Endothelial cell of umbilical vein (primary cell): ENCODE measurements at regions not wholly inside any gene's neighbourhood (a gene's known extent, or its start where the extent isn't known, plus 50 kb on each side); places are given as distances from the start of the nearest gene placed in this dataset.

Source experiments
- BruUV-seq: library from RNA; stranded (reverse); fragments of 400-500 nt; replicated peaks from 2 replicates; lab custom pipeline; 2021; lab: Mats Ljungman, UMichigan
- CTCF ChIA-PET: fragments of 300-600, 350-600 bp; sonication (Branson Sonifier 250); formaldehyde crosslinking; loops from one replicate; lab custom pipeline; 2021; ENCODE audit warnings: antibody characterized with exemption, inconsistent platforms; lab: Charles Lee
- POLR2A ChIA-PET: fragments of 300-600, 350-600 bp; sonication (Branson Sonifier 250); formaldehyde crosslinking; loops from one replicate; lab custom pipeline; 2021; ENCODE audit warnings: antibody characterized with exemption, inconsistent platforms; lab: Charles Lee
- DNase-seq: peaks from one replicate; pipeline ENCODE4 v3.0.0-alpha.2; 2011; ENCODE audit warnings: low read depth, low spot score
- FAIRE-seq: peaks from 2 replicates; lab custom pipeline; 2011; peaks lifted over from hg19 to GRCh38; lab: Jason Lieb, UNC
- H2AFZ ChIP-seq: 2 replicates; pipeline ENCODE4 v1.6.0; 2012; ENCODE audit warnings: low read depth, low read length, control low read depth, inconsistent platforms
- H3K27ac ChIP-seq: 2 replicates; pipeline ENCODE4 v1.5.1; 2011; ENCODE audit warnings: low read depth, mild to moderate bottlenecking, control low read depth, low read length, moderate library complexity; ENCODE audit not compliant: insufficient read depth
- H3K27me3 ChIP-seq, 2 experiments: 2 replicates each; pipeline versions ENCODE4 v1.6.0 to v1.6.1; 2011; ENCODE audit warnings: low read length in 2 of 2, mixed read lengths in 1 of 2; ENCODE audit not compliant: control insufficient read depth in 2 of 2, insufficient read depth in 2 of 2
- H3K36me3 ChIP-seq, 2 experiments: 2 replicates in 1 of 2; 3 replicates in 1 of 2; pipeline ENCODE4 v1.5.1; 2011; ENCODE audit warnings: low read length in 2 of 2, mild to moderate bottlenecking in 1 of 2, moderate library complexity in 1 of 2; ENCODE audit not compliant: control insufficient read depth in 2 of 2, insufficient read depth in 2 of 2; ENCODE audit errors: extremely low read depth in 1 of 2
- H3K4me1 ChIP-seq: 3 replicates; pipeline ENCODE4 v1.5.1; 2011; ENCODE audit warnings: mild to moderate bottlenecking, low read length; ENCODE audit not compliant: control insufficient read depth, insufficient read depth; ENCODE audit errors: extremely low read depth
- H3K4me2 ChIP-seq: 2 replicates; pipeline ENCODE4 v1.6.1; 2011; ENCODE audit warnings: low read length, control low read depth, mixed read lengths; ENCODE audit not compliant: insufficient read depth
- H3K4me3 ChIP-seq, 3 experiments: fragments of 200-600 bp in 1 of 3; sonication (generic), shearing (Covaris generic) in 1 of 3; replicated peaks in 1 of 3; 2 replicates each; pipeline ENCODE4 v1.5.1; 2011 to 2016; ENCODE audit warnings: control low read depth in 3 of 3, low read length in 3 of 3, mild to moderate bottlenecking in 2 of 3, inconsistent platforms in 1 of 3, low read depth in 1 of 3, moderate library complexity in 1 of 3; ENCODE audit not compliant: insufficient read depth in 1 of 3
- H3K79me2 ChIP-seq: 2 replicates; pipeline ENCODE4 v1.6.0; 2012; ENCODE audit warnings: low read length, inconsistent platforms; ENCODE audit not compliant: control insufficient read depth, insufficient read depth
- H3K9ac ChIP-seq: replicated peaks from 2 replicates; pipeline ENCODE3; 2011; ENCODE audit warnings: low read length, control low read depth; ENCODE audit not compliant: insufficient read depth; ENCODE audit errors: extremely low read depth
- H3K9me1 ChIP-seq: replicated peaks from 3 replicates; pipeline ENCODE4 v1.6.0; 2011; ENCODE audit warnings: mild to moderate bottlenecking, low read length; ENCODE audit not compliant: control insufficient read depth, insufficient read depth; ENCODE audit errors: extremely low read depth
- H3K9me3 ChIP-seq: replicated peaks from 2 replicates; pipeline ENCODE4 v1.5.1; 2012; ENCODE audit warnings: low read length, inconsistent platforms; ENCODE audit not compliant: control insufficient read depth, insufficient read depth
- H4K20me1 ChIP-seq: replicated peaks from 2 replicates; pipeline ENCODE3; 2011; ENCODE audit warnings: mild to moderate bottlenecking, low read length; ENCODE audit not compliant: control insufficient read depth, insufficient read depth; ENCODE audit errors: extremely low read depth
- EZH2 ChIP-seq: IDR thresholded peaks from 2 replicates; pipeline ENCODE4 v1.6.1; 2012; ENCODE audit warnings: borderline replicate concordance, low read depth, mild to moderate bottlenecking, moderate library complexity, low read length, inconsistent platforms; ENCODE audit not compliant: severe bottlenecking
- FOS ChIP-seq: IDR thresholded peaks from 2 replicates; pipeline ENCODE4 v1.6.1; 2011; ENCODE audit warnings: mild to moderate bottlenecking, low read length, moderate library complexity, borderline replicate concordance; ENCODE audit not compliant: insufficient read depth
- GATA2 ChIP-seq: IDR thresholded peaks from 2 replicates; pipeline ENCODE4 v1.7.0; 2011; ENCODE audit warnings: low read depth, mild to moderate bottlenecking, moderate library complexity, mixed read lengths, low read length; ENCODE audit not compliant: insufficient read length, insufficient read depth
- POLR2AphosphoS5 ChIP-seq: IDR thresholded peaks from 2 replicates; pipeline ENCODE4 v1.6.1; 2012; ENCODE audit warnings: low read depth, mild to moderate bottlenecking, control low read depth, low read length, moderate library complexity; ENCODE audit not compliant: insufficient read depth
- dilution Hi-C: fragments of 300-500 bp; cut with MboI; formaldehyde crosslinking; loops from one replicate; pipeline ENCODE4 v1.15.0; 2019; ENCODE audit warnings: low sequenced_read_pairs; ENCODE audit not compliant: extremely low pct_ligation_motif_present
- intact Hi-C: fragments of 100-400 bp; cut with micrococcal nuclease; formaldehyde crosslinking; loops from one replicate; pipeline ENCODE4 v1.10.0; 2022
- TF ChIP-seq, protein P1 (sequence below), 2 donors: IDR thresholded peaks; 1 replicate in 1 of 2; 2 replicates in 1 of 2; pipeline ENCODE4 v1.5.1; 2011; ENCODE audit warnings: low read length in 2 of 2, mild to moderate bottlenecking in 2 of 2, moderate library complexity in 2 of 2, control low read depth in 1 of 2, inconsistent platforms in 1 of 2, low read depth in 1 of 2; ENCODE audit not compliant: insufficient read depth in 1 of 2; ENCODE audit errors: extremely low read depth in 1 of 2

DNA sequence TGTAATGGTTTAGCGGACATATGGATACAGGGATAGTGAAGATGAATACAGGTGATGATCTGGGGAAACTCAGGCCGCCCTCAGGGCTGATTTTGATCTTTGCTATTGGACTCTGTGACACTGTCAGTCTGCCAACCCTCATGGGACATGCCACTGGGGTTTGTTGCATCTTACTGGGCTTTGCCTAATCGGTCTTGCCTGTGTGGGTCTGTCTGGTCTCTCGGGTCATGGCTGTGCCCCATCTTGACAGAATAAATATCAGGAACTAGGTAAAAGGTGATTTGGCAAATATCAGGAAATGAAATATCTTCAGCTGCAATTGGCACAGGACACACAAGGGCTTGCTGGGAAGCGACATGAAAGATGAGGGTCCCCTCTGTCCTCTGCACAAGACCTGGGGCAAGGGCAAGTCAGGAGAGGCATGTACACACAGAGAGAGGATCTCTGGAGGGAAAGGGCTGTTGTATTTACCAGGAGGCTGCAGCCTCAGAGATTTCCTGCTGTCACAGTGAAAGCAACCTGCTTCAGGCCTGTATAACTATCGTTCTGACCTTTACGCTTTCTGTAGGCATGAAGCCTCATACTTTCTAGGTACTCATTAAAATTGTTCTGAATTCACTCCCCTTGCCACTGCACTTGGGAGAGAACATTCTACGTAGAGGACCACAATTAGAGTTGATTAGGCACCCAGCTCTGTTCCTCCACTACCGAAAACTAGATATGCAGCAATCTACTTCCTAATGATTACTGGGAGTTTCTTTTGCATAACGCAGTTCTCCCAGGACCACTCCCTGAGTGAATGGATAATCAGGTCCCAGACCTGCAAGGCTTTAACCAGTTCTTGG, 52.0 kb upstream of the GADD45A start:
- Histone ChIP-seq H3K27me3 (no peaks in the 10 kb centered on the region), H3K4me1 (peaks cover 27% of the 10 kb centered on the region), H3K79me2 (no peaks in the 10 kb centered on the region), H3K4me3 (no peak overlapping the region), H4K20me1 (no peaks in the 10 kb centered on the region), H3K9ac (no peak overlapping the region), H3K4me2 (no peak overlapping the region), H3K9me3 (no peaks in the 10 kb centered on the region), H3K9me1 (no peaks in the 10 kb centered on the region), H3K36me3 (no peaks in the 10 kb centered on the region), H3K27ac (no peak overlapping the region), H2AFZ (no peak overlapping the region)
- ChIA-PET POLR2A (no interaction called here), CTCF (no interaction called here)
- dilution Hi-C loops (no loop called here), intact Hi-C loops (no loop called here)
- FAIRE-seq (no peak), DNase-seq (no peak)
- BruUV-seq = no TSS peak
- TF ChIP-seq, protein P1, sequence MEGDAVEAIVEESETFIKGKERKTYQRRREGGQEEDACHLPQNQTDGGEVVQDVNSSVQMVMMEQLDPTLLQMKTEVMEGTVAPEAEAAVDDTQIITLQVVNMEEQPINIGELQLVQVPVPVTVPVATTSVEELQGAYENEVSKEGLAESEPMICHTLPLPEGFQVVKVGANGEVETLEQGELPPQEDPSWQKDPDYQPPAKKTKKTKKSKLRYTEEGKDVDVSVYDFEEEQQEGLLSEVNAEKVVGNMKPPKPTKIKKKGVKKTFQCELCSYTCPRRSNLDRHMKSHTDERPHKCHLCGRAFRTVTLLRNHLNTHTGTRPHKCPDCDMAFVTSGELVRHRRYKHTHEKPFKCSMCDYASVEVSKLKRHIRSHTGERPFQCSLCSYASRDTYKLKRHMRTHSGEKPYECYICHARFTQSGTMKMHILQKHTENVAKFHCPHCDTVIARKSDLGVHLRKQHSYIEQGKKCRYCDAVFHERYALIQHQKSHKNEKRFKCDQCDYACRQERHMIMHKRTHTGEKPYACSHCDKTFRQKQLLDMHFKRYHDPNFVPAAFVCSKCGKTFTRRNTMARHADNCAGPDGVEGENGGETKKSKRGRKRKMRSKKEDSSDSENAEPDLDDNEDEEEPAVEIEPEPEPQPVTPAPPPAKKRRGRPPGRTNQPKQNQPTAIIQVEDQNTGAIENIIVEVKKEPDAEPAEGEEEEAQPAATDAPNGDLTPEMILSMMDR (IDR thresholded peaks at IDR 0.05; ENCODE audit: extremely low read depth in 1 of 2, insufficient read depth in 1 of 2, low read depth in 1 of 2, low read length in 2 of 2) = no peak

DNA sequence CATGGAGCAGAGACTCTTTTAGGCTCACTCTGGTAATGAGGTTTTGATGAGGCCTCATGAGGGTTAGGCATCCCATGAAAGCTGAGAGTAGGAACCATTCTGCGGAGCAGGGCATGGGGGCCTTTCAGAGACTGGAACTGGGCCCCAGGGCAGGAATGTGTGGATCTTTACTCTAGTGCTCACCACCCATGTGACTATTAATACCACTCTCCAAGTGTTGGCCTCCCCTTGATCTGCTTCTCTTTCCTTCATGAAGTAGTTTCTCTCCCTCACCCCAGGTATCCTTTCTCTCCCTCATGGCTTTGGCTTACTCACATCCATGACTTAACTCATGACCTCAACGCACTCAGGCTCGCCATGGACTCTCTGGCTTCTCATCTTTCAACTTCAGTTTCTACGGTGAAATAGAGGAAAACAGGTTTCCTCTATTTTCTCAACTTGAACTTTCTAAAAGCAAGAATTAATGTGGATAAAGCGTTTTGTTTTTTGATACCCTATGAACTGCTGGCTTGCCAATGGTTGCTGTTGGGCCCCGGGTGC, 50.5 kb upstream of the GADD45A start:
- dilution Hi-C loops (no loop called here), intact Hi-C loops (no loop called here)
- no peaks in the 10 kb centered on the region for H3K36me3 ChIP-seq
- H3K27ac ChIP-seq = no peak overlapping the region
- no peak overlapping the region for H3K4me2 ChIP-seq
- no peak overlapping the region for H3K4me3 ChIP-seq
- FAIRE-seq (no peak), DNase-seq (no peak)
- TF ChIP-seq EZH2 (no peak), GATA2 (no peak), POLR2AphosphoS5 (no peak), FOS (no peak)
- H3K9me3 ChIP-seq = no peaks in the 10 kb centered on the region
- ChIA-PET CTCF (no interaction called here), POLR2A (interaction anchor here (0.6 kb wide), 1 partner anchor 51 kb away, joined by 5 read pairs; the partner anchor contains the start of gene GADD45A)
- no peak overlapping the region for H3K9ac ChIP-seq
- no peaks in the 10 kb centered on the region for H3K27me3 ChIP-seq
- no peaks in the 10 kb centered on the region for H3K9me1 ChIP-seq
- H3K79me2 ChIP-seq = no peaks in the 10 kb centered on the region
- H2AFZ ChIP-seq = no peak overlapping the region
- H3K4me1 ChIP-seq = peaks cover 13% of the 10 kb centered on the region
- no TSS peak for BruUV-seq
- H4K20me1 ChIP-seq = no peaks in the 10 kb centered on the region
